HG03571 (cell line): ENCODE measurements at regions not wholly inside any gene's neighbourhood (a gene's known extent, or its start where the extent isn't known, plus 50 kb on each side); places are given as distances from the start of the nearest gene placed in this dataset.

Source experiments
- ATAC-seq: cut with Tn5 transposase; IDR thresholded peaks from one replicate; pipeline ENCODE4 v1.9.1; 2021; ENCODE audit not compliant: unreplicated experiment

- no peak for ATAC-seq
Observed at GRCh38 chr22:46077669-46078099, 72.6 kb upstream of the PPARA start.

- ATAC-seq: no peak
Observed at GRCh38 chr22:46078241-46079092, 71.9 kb upstream of the PPARA start.

- ATAC-seq: no peak
Observed at GRCh38 chr22:46079093-46079860, 71.0 kb upstream of the PPARA start.

- ATAC-seq: no peak
Observed at GRCh38 chr22:46079861-46080821, 70.2 kb upstream of the PPARA start.

GRCh38 chr22:46081036-46081830, 69.1 kb upstream of the PPARA start:
- no peak for ATAC-seq

GRCh38 chr22:46081831-46082210, 68.5 kb upstream of the PPARA start:
- no peak for ATAC-seq

- ATAC-seq: no peak
Observed at GRCh38 chr22:46082633-46083032, 67.7 kb upstream of the PPARA start.

GRCh38 chr22:46083383-46084350, 66.7 kb upstream of the PPARA start:
- no peak for ATAC-seq

- no peak for ATAC-seq
Observed at GRCh38 chr22:46084376-46084775, 66.0 kb upstream of the PPARA start.

GRCh38 chr22:46084943-46085827, 65.1 kb upstream of the PPARA start:
- ATAC-seq: no peak

- ATAC-seq: no peak
Observed at GRCh38 chr22:46085828-46086576, 64.3 kb upstream of the PPARA start.

GRCh38 chr22:46086577-46087335, 63.6 kb upstream of the PPARA start:
- no peak for ATAC-seq

- no peak for ATAC-seq
Observed at GRCh38 chr22:46087336-46087690, 63.0 kb upstream of the PPARA start.

- ATAC-seq: no peak
Observed at GRCh38 chr22:46087816-46088277, 62.5 kb upstream of the PPARA start.

GRCh38 chr22:46088541-46089311, 61.6 kb upstream of the PPARA start:
- no peak for ATAC-seq
